Neural cell (in vitro differentiated cells): ENCODE measurements at regions not wholly inside any gene's neighbourhood (a gene's known extent, or its start where the extent isn't known, plus 50 kb on each side); places are given as distances from the start of the nearest gene placed in this dataset.

Experiments
- EP300 ChIP-seq: fragments of 450-650 bp; conservative IDR thresholded peaks from 2 replicates; pipeline ENCODE4 v1.6.1; 2014; ENCODE audit warnings: antibody characterized with exemption, mild to moderate bottlenecking, moderate library complexity; ENCODE audit not compliant: poor library complexity, severe bottlenecking
- EZH2 ChIP-seq: fragments of 200-600, 300-800 bp; shearing (Covaris generic), sonication (generic); IDR thresholded peaks from 2 replicates; pipeline ENCODE4 v1.6.1; 2014; ENCODE audit warnings: antibody characterized with exemption, low read length, borderline replicate concordance, mild to moderate bottlenecking; ENCODE audit not compliant: insufficient read depth, poor library complexity, severe bottlenecking
- MXI1 ChIP-seq: fragments of 450-650 bp; conservative IDR thresholded peaks from 2 replicates; pipeline ENCODE4 v1.6.1; 2014; ENCODE audit warnings: antibody characterized with exemption, mild to moderate bottlenecking; ENCODE audit not compliant: poor library complexity, severe bottlenecking
- POLR2AphosphoS5 ChIP-seq: IDR thresholded peaks from 2 replicates; pipeline ENCODE4 v1.6.1; 2012
- RAD21 ChIP-seq: fragments of 450-650 bp; conservative IDR thresholded peaks from 2 replicates; pipeline ENCODE4 v1.6.1; 2014; ENCODE audit warnings: antibody characterized with exemption, mild to moderate bottlenecking, moderate library complexity
- SMC3 ChIP-seq: fragments of 450-650 bp; conservative IDR thresholded peaks from 2 replicates; pipeline ENCODE4 v1.6.1; 2014; ENCODE audit warnings: antibody characterized with exemption, mild to moderate bottlenecking, moderate library complexity; ENCODE audit not compliant: poor library complexity
- TAF1 ChIP-seq: IDR thresholded peaks from 2 replicates; pipeline ENCODE4 v1.6.1; 2012; ENCODE audit warnings: low read depth
- TF ChIP-seq, protein P1 (sequence below): fragments of 450-650 bp; IDR thresholded peaks from 2 replicates; pipeline ENCODE4 v1.5.1; 2014; ENCODE audit warnings: antibody characterized with exemption, mild to moderate bottlenecking, moderate library complexity; ENCODE audit not compliant: poor library complexity, severe bottlenecking
- TF ChIP-seq, protein P2 (sequence below): IDR thresholded peaks from 2 replicates; pipeline ENCODE4 v1.6.1; 2012; ENCODE audit warnings: borderline replicate concordance

DNA sequence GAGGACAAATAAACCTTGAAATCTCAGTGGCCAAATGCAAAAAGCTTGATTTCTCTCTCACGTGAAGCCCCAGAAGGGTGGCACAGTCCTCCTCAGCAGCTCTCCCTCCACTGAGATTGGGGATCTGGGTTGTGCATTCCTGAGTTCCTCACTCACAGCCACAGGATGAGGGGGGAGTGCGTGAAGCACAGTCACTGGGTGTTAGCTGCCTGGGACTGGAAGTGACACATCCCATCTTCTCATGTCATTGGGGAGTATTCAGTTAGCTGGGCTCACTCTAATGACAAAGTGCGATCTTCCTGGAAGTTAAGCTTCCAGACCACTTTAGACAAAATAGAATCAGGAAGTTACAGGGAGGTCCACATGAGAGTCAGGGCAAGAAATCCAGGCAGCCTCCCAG, 192.2 kb upstream of the LRFN2 start:
- TF ChIP-seq, protein P1, sequence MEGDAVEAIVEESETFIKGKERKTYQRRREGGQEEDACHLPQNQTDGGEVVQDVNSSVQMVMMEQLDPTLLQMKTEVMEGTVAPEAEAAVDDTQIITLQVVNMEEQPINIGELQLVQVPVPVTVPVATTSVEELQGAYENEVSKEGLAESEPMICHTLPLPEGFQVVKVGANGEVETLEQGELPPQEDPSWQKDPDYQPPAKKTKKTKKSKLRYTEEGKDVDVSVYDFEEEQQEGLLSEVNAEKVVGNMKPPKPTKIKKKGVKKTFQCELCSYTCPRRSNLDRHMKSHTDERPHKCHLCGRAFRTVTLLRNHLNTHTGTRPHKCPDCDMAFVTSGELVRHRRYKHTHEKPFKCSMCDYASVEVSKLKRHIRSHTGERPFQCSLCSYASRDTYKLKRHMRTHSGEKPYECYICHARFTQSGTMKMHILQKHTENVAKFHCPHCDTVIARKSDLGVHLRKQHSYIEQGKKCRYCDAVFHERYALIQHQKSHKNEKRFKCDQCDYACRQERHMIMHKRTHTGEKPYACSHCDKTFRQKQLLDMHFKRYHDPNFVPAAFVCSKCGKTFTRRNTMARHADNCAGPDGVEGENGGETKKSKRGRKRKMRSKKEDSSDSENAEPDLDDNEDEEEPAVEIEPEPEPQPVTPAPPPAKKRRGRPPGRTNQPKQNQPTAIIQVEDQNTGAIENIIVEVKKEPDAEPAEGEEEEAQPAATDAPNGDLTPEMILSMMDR, result no peak
- TF ChIP-seq EZH2 (no peak), EP300 (no peak), SMC3 (no peak), MXI1 (no peak), POLR2AphosphoS5 (no peak), TAF1 (no peak), RAD21 (no peak)
- TF ChIP-seq, protein P2, sequence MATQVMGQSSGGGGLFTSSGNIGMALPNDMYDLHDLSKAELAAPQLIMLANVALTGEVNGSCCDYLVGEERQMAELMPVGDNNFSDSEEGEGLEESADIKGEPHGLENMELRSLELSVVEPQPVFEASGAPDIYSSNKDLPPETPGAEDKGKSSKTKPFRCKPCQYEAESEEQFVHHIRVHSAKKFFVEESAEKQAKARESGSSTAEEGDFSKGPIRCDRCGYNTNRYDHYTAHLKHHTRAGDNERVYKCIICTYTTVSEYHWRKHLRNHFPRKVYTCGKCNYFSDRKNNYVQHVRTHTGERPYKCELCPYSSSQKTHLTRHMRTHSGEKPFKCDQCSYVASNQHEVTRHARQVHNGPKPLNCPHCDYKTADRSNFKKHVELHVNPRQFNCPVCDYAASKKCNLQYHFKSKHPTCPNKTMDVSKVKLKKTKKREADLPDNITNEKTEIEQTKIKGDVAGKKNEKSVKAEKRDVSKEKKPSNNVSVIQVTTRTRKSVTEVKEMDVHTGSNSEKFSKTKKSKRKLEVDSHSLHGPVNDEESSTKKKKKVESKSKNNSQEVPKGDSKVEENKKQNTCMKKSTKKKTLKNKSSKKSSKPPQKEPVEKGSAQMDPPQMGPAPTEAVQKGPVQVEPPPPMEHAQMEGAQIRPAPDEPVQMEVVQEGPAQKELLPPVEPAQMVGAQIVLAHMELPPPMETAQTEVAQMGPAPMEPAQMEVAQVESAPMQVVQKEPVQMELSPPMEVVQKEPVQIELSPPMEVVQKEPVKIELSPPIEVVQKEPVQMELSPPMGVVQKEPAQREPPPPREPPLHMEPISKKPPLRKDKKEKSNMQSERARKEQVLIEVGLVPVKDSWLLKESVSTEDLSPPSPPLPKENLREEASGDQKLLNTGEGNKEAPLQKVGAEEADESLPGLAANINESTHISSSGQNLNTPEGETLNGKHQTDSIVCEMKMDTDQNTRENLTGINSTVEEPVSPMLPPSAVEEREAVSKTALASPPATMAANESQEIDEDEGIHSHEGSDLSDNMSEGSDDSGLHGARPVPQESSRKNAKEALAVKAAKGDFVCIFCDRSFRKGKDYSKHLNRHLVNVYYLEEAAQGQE, result no peak
